RWPE1 (cell line): ENCODE measurements at regions not wholly inside any gene's neighbourhood (a gene's known extent, or its start where the extent isn't known, plus 50 kb on each side); places are given as distances from the start of the nearest gene placed in this dataset.

Experiments used
- CTCF ChIA-PET: fragments of 350-600 bp; sonication (Branson Sonifier 250); formaldehyde crosslinking; extraction: SDS; loops from one replicate; lab custom pipeline; 2021; lab: Yijun Ruan, JAX
- POLR2A ChIA-PET: fragments of 400-600 bp; formaldehyde crosslinking; extraction: SDS; loops from one replicate; lab custom pipeline; 2020; ENCODE audit warnings: antibody characterized with exemption; ENCODE audit not compliant: low non-redundant PET; lab: Yijun Ruan, JAX
- DNase-seq: peaks from one replicate; pipeline ENCODE4 v3.0.0; 2012; ENCODE audit warnings: low spot score
- H3K27ac ChIP-seq: fragments of 450-650 bp; 2 replicates; pipeline ENCODE4 v1.5.1; 2017
- TF ChIP-seq, protein P1 (sequence below): fragments of 450-650 bp; conservative IDR thresholded peaks from 2 replicates; pipeline ENCODE4 v1.5.1; 2017; ENCODE audit warnings: low read depth, mild to moderate bottlenecking

GRCh38 chr6:141261016-141261671, 871.6 kb upstream of the GJE1 start:
- CTCF ChIA-PET, result no interaction called here
- H3K27ac ChIP-seq, result no peak overlapping the region
- POLR2A ChIA-PET, result no interaction called here
- no peak for DNase-seq
- TF ChIP-seq, protein P1, sequence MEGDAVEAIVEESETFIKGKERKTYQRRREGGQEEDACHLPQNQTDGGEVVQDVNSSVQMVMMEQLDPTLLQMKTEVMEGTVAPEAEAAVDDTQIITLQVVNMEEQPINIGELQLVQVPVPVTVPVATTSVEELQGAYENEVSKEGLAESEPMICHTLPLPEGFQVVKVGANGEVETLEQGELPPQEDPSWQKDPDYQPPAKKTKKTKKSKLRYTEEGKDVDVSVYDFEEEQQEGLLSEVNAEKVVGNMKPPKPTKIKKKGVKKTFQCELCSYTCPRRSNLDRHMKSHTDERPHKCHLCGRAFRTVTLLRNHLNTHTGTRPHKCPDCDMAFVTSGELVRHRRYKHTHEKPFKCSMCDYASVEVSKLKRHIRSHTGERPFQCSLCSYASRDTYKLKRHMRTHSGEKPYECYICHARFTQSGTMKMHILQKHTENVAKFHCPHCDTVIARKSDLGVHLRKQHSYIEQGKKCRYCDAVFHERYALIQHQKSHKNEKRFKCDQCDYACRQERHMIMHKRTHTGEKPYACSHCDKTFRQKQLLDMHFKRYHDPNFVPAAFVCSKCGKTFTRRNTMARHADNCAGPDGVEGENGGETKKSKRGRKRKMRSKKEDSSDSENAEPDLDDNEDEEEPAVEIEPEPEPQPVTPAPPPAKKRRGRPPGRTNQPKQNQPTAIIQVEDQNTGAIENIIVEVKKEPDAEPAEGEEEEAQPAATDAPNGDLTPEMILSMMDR, result no peak

GRCh38 chr6:141260627-141261015, 872.1 kb upstream of the GJE1 start:
- TF ChIP-seq, protein P1, result no peak
- ChIA-PET POLR2A (no interaction called here), CTCF (no interaction called here)
- no peak overlapping the region for H3K27ac ChIP-seq
- DNase-seq, result no peak

DNA sequence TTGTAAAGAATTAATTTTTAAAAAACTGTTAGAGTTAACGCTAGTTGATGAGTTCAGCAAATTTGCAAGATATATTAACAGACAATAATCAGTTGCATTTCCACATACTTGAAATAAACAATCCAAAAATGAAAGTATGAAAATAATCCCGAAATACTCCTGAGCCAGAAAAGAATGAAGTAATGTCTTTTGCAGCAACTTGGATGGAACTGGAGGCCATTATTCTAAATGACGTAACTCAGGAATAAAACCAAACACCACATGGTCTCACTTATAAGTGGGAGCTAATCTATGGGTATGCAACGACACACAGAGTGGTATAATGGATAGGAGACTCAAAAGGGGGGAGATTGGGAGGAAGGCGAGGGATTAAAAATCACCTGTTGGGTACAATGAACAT, 872.9 kb upstream of the GJE1 start:
- DNase-seq, result no peak
- no peak overlapping the region for H3K27ac ChIP-seq
- TF ChIP-seq, protein P1, result no peak
- ChIA-PET CTCF (no interaction called here), POLR2A (no interaction called here)

DNA sequence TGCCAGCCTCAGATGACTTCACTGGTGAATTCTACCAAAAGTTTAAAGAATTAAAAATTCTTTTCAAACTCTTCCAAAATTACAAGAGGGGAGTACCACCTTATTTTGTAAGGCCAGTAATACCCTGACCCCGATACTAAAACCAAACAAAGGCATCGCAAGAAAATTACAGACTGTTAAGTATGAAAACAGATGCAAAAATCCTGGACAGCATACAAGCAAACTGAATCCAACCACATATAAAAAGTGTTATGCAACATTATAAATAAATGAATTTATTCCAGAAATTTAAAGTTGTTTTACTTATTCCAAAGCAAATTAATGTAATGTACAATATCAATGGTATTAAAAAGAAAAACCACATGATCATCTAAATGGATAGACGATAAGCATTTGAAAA, 873.6 kb upstream of the GJE1 start:
- ChIA-PET POLR2A (no interaction called here), CTCF (no interaction called here)
- no peak for DNase-seq
- H3K27ac ChIP-seq, result no peak overlapping the region
- TF ChIP-seq, protein P1, result no peak

- CTCF ChIA-PET, result no interaction called here
Measured at GRCh38 chr6:141258516-141258915, 874.2 kb upstream of the GJE1 start.

GRCh38 chr6:141254336-141254735, 878.4 kb upstream of the GJE1 start:
- TF ChIP-seq, protein P1, result no peak
- CTCF ChIA-PET, result no interaction called here
- DNase-seq, result no peak
- no peak overlapping the region for H3K27ac ChIP-seq
- POLR2A ChIA-PET, result no interaction called here

More at GRCh38 chr6:141258516-141258915, 874.2 kb upstream of the GJE1 start:
- TF ChIP-seq, protein P1, result no peak
- POLR2A ChIA-PET, result no interaction called here
- H3K27ac ChIP-seq, result no peak overlapping the region
- no peak for DNase-seq
